C4-2B (cell line): ENCODE measurements at regions not wholly inside any gene's neighbourhood (a gene's known extent, or its start where the extent isn't known, plus 50 kb on each side); places are given as distances from the start of the nearest gene placed in this dataset.

Experiments
- H3K27ac ChIP-seq: fragments of 450-650 bp; 2 replicates; pipeline ENCODE4 v1.5.1; 2017
- ZFX ChIP-seq: fragments of 450-650 bp; IDR thresholded peaks from 2 replicates; pipeline ENCODE4 v1.6.1; 2017
- TF ChIP-seq, protein P1 (sequence below): fragments of 450-650 bp; conservative IDR thresholded peaks from 2 replicates; pipeline ENCODE4 v1.5.1; 2017; ENCODE audit warnings: mild to moderate bottlenecking

DNA sequence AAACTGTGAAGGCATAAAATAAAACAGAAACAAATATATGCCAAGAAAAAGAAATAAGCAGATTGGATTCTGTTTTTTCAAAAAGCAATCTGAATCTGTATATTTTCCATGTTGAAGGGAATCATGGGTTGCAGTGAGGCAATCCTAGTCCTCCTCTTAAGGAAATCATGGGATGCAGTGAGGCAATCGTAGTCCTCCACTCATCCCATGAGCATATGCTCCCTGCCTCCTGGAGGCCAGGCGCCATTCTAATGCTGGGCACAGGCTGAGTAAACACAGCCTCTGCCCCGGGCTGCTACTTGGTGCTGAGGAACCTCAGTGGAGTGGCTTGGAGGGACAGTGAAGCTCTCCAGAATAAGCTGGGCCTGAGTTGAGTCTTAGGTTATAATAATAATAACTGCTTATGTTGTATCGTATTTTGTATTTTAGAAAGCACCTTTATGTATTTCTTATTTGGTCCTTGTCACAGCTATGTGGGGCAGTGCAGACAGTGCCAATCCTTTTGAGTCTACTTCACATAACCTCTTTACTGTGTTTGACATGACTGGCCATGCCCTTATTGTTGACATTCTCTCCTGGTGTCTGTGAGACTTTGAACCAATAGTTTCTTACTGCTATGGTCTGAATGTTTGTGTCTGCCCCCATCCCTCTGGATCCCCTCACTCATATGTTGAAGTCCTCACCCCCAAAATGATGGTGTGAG, 56.6 kb upstream of the CITED2 start:
- TF ChIP-seq ZFX: no peak
- TF ChIP-seq, protein P1, sequence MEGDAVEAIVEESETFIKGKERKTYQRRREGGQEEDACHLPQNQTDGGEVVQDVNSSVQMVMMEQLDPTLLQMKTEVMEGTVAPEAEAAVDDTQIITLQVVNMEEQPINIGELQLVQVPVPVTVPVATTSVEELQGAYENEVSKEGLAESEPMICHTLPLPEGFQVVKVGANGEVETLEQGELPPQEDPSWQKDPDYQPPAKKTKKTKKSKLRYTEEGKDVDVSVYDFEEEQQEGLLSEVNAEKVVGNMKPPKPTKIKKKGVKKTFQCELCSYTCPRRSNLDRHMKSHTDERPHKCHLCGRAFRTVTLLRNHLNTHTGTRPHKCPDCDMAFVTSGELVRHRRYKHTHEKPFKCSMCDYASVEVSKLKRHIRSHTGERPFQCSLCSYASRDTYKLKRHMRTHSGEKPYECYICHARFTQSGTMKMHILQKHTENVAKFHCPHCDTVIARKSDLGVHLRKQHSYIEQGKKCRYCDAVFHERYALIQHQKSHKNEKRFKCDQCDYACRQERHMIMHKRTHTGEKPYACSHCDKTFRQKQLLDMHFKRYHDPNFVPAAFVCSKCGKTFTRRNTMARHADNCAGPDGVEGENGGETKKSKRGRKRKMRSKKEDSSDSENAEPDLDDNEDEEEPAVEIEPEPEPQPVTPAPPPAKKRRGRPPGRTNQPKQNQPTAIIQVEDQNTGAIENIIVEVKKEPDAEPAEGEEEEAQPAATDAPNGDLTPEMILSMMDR: no peak
- H3K27ac ChIP-seq: no peak overlapping the region

DNA sequence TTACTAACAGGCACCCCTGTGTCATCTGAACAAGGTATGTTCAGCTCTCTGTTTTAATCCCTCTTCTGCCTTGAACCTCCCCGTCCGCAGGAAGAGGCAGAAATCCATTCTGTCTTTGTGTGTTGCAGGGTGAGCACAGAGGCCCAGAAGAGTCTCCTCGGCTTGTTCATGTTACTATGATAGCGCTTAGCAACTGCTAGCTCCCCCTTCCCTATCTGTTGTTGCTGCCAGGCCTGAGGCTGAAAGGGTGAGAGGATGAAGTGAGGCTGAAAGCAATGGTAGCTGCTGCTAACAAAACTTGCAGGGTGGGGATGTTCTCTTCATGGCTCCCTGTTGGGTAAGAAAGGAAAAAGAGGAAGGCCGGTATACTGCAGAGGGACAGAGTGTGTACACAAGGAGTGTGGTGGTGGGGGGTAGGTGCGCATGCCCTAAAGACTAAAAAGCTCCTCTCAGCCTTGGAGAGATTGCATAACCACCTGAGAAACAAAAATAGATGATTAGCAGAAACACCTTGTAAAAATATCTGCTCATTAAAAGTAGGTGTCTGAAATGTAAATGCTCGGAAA, 55.2 kb upstream of the CITED2 start:
- TF ChIP-seq ZFX: no peak
- TF ChIP-seq, protein P1: no peak
- H3K27ac ChIP-seq: no peak overlapping the region

DNA sequence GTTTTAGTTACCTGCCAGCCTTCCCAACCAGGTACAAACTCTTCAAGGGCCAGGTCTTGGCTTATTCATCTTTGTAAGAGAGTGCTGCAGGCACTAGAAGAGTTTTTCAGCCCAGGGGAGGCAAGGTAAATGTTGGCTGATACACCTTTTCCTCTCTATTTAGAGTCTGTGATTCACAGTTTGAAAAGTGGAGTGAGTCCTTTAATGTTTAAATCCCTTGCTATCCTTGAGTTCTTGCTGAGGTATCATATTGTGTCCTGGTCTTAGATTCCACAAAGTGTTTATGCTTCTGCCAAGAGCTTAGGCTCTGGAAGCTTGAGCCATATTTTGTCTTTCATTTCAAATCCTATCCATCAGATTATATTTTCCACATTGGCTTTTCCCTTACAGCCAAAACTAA, 52.8 kb upstream of the CITED2 start:
- TF ChIP-seq, protein P1: no peak
- TF ChIP-seq ZFX: no peak
- no peak overlapping the region for H3K27ac ChIP-seq

DNA sequence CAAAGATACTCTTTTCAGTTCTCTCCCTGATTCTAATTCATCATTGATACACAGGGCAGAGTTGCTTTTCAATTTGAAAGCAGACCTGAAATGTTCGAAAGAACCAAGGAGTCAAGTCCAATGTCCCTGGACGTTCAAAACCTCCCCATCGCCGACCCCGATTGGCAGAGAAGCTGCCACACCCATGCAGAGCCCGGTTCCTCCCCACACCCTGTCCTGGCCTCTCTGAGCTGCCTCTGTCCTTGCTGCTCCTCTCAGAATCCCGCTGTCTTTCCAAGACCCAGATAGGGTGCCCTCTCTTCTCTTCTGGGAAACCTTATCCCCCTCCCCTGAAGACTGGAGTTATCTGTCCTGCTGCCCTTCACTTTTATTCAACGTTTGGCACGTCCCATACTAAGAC, 52.3 kb upstream of the CITED2 start:
- H3K27ac ChIP-seq: no peak overlapping the region
- TF ChIP-seq, protein P1: no peak
- no peak for TF ChIP-seq ZFX

DNA sequence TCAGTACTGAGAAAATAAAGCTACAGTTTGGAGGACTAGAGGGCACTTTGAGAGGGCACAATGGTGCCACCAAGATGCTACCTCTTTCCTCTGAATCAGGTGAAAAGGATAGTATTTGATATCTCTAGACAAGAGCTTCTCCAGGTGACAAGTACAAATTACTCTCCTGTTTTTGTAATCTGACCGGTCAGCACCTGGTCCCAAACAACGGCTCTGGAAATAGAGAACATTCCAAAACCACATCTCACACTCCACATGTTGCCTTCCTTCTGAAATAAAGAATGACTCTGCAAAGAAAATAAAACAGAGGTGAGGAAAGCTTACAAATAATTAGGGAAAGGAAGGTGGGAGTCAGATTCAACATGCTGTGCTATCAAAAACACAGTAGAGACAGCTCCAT, 51.3 kb upstream of the CITED2 start:
- TF ChIP-seq ZFX: no peak
- TF ChIP-seq, protein P1: no peak
- no peak overlapping the region for H3K27ac ChIP-seq

DNA sequence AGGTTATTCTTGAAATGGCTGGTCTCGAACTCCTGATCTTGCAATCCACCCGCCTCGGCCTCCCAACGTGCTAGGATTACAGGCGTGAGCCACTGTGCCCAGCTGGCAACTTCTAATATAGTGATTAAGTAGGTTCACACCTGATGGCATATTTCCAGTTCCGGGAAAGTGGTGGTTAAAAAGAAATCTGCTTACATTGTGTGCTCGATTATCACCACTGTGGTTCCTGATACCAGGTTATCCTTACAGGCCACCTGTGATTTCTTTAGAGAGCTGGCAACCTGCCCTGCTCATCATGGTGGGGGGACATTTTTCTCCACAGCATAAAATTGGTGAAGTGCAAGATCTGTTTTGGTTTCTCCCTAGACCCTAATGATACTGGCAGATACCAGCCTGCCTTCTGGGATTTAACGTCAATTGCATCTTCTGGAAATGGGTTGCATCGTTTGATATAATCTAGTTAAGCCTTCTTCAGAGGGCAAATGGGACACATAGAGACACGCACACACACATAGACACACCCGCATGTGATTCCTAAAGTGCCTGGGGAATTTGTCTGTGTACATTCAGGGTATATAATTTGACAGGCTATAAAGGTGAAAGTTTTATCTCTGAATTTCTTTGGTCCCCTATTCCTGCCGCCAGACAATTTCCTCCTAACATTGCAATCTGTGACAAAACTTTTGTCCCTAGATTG, 49.7 kb upstream of the CITED2 start:
- TF ChIP-seq, protein P1: no peak
- no peak for TF ChIP-seq ZFX
- no peak overlapping the region for H3K27ac ChIP-seq
